WERI-Rb-1 (cell line): ENCODE measurements at regions not wholly inside any gene's neighbourhood (a gene's known extent, or its start where the extent isn't known, plus 50 kb on each side); places are given as distances from the start of the nearest gene placed in this dataset.

Experiments
- DNase-seq: peaks from one replicate; pipeline ENCODE4 v3.0.0-alpha.2; 2020
- H3K27ac ChIP-seq: fragments of 250-450 bp; sonication (Bioruptor Pico); 2 replicates; pipeline ENCODE4 v1.5.1; 2020; ENCODE audit warnings: mild to moderate bottlenecking, moderate library complexity
- H3K27me3 ChIP-seq: fragments of 250-450 bp; sonication (Bioruptor Pico); 2 replicates; pipeline ENCODE4 v1.5.1; 2021; ENCODE audit warnings: mild to moderate bottlenecking, low read depth, moderate library complexity; ENCODE audit not compliant: insufficient read depth, severe bottlenecking
- H3K36me3 ChIP-seq: fragments of 250-450 bp; sonication (Bioruptor Pico); 2 replicates; pipeline ENCODE4 v1.5.1; 2020; ENCODE audit warnings: mild to moderate bottlenecking, moderate library complexity
- H3K4me3 ChIP-seq: 2 replicates; pipeline ENCODE4 v1.5.1; 2011; ENCODE audit warnings: low read depth, mild to moderate bottlenecking, control low read depth, low read length
- H3K9me3 ChIP-seq: fragments of 250-450 bp; sonication (Bioruptor Pico); 2 replicates; pipeline ENCODE4 v1.5.1; 2021; ENCODE audit warnings: mild to moderate bottlenecking, moderate library complexity; ENCODE audit not compliant: severe bottlenecking
- CTCF ChIP-seq: IDR thresholded peaks from 2 replicates; pipeline ENCODE4 v1.5.1; 2011; ENCODE audit warnings: low read depth, mild to moderate bottlenecking, control low read depth, inconsistent platforms, low read length

GRCh38 chr2:183214680-183215079 is 90.4 kb downstream of the NUP35 start:
- Histone ChIP-seq H3K9me3 (no peaks in the 10 kb centered on the region), H3K36me3 (no peaks in the 10 kb centered on the region), H3K27me3 (no peaks in the 10 kb centered on the region), H3K4me3 (no peak overlapping the region), H3K27ac (no peak overlapping the region)
- no peak for DNase-seq
- no peak for TF ChIP-seq CTCF

- no peaks in the 10 kb centered on the region for H3K36me3 ChIP-seq
- H3K27ac ChIP-seq = no peak overlapping the region
- DNase-seq = no peak
- H3K9me3 ChIP-seq = no peaks in the 10 kb centered on the region
- TF ChIP-seq CTCF = no peak
- no peaks in the 10 kb centered on the region for H3K27me3 ChIP-seq
- no peak overlapping the region for H3K4me3 ChIP-seq
These were observed 91.7 kb downstream of the NUP35 start for GRCh38 chr2:183215917-183216316.

GRCh38 chr2:183219888-183220287 is 95.6 kb downstream of the NUP35 start:
- Histone ChIP-seq H3K27me3 (no peaks in the 10 kb centered on the region), H3K27ac (no peak overlapping the region)
- TF ChIP-seq CTCF = no peak

GRCh38 chr2:183222751-183223150 is 98.5 kb downstream of the NUP35 start:
- no peak for TF ChIP-seq CTCF
- no peaks in the 10 kb centered on the region for H3K9me3 ChIP-seq
- no peak overlapping the region for H3K4me3 ChIP-seq
- no peak for DNase-seq
- H3K27ac ChIP-seq = no peak overlapping the region
- no peaks in the 10 kb centered on the region for H3K27me3 ChIP-seq
- no peaks in the 10 kb centered on the region for H3K36me3 ChIP-seq

More at GRCh38 chr2:183219888-183220287, 95.6 kb downstream of the NUP35 start:
- no peaks in the 10 kb centered on the region for H3K36me3 ChIP-seq
- no peak for DNase-seq
- no peak overlapping the region for H3K4me3 ChIP-seq
- no peaks in the 10 kb centered on the region for H3K9me3 ChIP-seq

- Histone ChIP-seq H3K27ac (no peak overlapping the region), H3K9me3 (no peaks in the 10 kb centered on the region), H3K27me3 (no peaks in the 10 kb centered on the region), H3K4me3 (no peak overlapping the region), H3K36me3 (no peaks in the 10 kb centered on the region)
- no peak for DNase-seq
- no peak for TF ChIP-seq CTCF
These were observed 100.7 kb downstream of the NUP35 start for GRCh38 chr2:183224948-183225347.

- TF ChIP-seq CTCF = no peak
- no peak overlapping the region for H3K27ac ChIP-seq
- H3K4me3 ChIP-seq = no peak overlapping the region
- no peak for DNase-seq
- no peaks in the 10 kb centered on the region for H3K27me3 ChIP-seq
- no peaks in the 10 kb centered on the region for H3K36me3 ChIP-seq
- no peaks in the 10 kb centered on the region for H3K9me3 ChIP-seq
These were observed 102.9 kb downstream of the NUP35 start for GRCh38 chr2:183227176-183227575.
